CD4-positive, alpha-beta T cell treated with Interleukin-2 at 100 ng/mL for 4 hours (primary cell): ENCODE measurements at regions not wholly inside any gene's neighbourhood (a gene's known extent, or its start where the extent isn't known, plus 50 kb on each side); places are given as distances from the start of the nearest gene placed in this dataset.

Source experiments
- DNase-seq: peaks from one replicate; pipeline ENCODE4 v3.0.0-alpha.2; 2020; ENCODE audit warnings: low spot score

- DNase-seq, result no peak
Observed at GRCh38 chr14:97210202-97210601, 413.0 kb downstream of the VRK1 start.

- no peak for DNase-seq
Observed at GRCh38 chr14:97212399-97212798, 415.2 kb downstream of the VRK1 start.

GRCh38 chr14:97213720-97214119, 416.5 kb downstream of the VRK1 start:
- no peak for DNase-seq

DNA sequence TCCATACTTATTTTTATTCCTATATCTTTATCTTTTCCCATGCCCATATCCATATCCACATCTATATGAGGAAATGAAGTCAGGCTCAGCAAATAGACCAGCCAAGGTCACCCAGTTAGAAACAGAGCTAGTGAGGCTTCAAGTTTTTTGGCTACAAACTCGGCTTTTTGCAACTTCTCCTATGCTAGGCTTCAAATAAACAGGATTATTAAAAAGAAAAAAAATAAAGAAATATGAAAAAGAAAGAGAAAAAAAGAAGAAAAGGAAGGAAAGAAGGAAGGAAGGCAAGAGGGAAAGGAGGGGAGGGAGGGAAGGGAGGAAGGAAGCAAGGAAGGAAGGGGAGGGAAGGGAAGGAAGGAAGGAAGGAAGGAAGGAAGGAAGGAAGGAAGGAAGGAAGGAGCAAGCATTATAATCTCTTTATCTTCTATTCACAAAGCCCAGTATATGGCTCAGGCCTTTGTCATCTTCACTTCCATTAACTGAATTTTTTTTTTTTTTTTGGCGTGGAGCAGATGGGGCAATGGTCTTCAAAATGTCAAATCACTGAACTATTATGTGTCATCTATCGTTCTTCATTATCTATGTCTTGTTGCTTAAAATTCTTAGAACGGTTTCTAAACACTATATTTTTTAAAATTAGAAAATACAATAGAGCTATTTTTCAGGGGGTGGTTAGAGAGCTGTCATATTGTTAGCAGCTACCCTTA, 418.2 kb downstream of the VRK1 start:
- no peak for DNase-seq

DNA sequence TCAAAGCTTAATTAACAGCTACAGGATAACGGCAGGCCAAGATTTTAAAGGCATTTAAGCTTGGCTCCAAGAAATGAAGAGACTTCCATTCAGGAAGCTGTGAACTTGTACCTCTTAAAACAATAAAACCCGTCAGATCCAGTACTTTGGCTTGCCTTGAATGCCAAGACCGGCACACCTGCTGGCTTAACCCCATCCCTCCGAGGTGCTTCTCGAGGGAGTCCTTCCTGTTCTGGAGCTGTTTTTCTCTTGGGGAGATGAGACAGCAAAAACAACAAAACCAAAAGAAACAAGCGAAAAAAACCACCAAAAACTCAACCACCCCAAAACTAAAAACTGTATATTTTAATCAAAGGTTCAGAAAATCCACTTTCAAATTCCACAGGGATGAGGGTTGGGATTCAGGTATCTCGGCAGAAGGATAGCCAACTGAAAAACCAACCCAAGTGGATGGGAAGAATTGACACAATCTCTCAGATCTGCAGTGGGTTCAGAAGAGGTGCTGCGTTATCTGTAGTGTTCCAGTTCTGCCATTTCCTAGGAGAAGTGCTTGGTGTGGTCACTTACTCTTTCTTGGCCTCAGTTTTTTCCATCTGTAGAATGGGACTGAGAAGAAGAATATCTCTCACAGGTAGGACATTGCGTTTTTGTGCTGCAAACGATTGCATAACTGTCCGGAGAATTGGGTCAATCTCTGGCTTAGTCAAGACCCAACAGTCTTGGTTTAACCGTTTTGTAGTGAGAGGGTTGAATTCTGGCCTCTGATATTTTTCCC, 420.1 kb downstream of the VRK1 start:
- DNase-seq, result no peak

DNA sequence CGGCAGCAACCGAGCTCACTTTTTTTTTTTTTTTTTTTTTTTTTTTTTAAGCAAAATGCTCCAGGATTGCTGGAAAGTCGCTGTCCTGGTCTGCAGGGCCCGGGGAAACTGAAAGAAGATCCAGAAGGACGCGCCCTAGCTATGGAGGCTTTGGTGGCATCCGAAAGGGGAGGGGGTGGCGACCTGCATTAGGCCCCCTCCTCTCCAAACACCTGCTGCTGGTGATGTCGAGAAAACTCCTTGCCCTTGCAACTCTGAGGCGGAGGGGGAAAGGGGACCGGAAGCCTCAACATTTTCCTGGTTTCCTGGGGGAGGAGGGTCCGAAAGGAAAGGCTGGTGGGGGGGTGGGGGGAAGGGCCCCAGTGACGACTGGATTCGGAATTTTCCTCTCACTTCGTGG, 421.1 kb downstream of the VRK1 start:
- DNase-seq, result no peak

- DNase-seq, result peak; percentile 23
Observed at GRCh38 chr14:97218691-97219430, 421.7 kb downstream of the VRK1 start.

- DNase-seq, result no peak
Observed at GRCh38 chr14:97219431-97220017, 422.3 kb downstream of the VRK1 start.

- no peak for DNase-seq
Observed at GRCh38 chr14:97221572-97222285, 424.5 kb downstream of the VRK1 start.

GRCh38 chr14:97224016-97224415, 426.8 kb downstream of the VRK1 start:
- no peak for DNase-seq

DNA sequence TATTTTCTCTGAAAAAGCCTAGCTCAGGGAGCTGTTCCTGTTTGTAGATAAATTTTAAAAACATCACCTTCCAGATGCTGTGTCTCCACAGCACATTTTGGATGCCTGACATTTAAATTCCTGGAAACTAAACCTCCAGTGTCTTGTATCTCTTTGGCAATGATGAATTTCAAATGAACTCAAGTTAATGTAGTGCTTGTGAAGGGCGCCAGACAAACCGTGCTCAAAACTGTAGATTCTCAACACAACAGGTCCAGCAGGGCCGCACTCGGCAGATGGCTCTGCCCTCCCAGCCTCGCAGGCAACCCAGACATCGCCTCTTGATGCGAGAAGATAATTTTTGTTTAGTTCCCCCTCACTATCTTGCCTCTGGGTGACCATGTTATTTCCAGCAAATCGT, 432.9 kb downstream of the VRK1 start:
- DNase-seq, result no peak

- DNase-seq, result no peak
Observed at GRCh38 chr14:97233319-97233985, 436.3 kb downstream of the VRK1 start.

DNA sequence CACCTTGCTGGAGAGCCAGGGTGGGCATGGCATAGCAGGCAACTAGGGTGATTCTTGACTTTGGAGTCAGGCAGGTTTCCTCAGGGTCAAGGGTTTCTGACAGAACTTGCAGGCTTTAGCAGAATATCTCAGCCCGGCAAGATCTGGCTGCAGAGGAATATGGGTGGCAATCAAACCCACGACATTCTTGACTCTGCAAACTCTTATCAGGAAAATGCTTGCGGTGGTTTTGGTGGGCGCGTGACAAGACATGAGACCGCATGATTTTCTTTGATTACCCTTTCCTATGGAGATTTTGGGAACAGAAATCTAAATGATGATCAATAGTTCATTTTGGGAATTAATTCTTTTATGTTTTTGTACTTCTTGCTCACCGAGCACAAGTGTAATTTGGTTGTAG, 449.5 kb downstream of the VRK1 start:
- no peak for DNase-seq

- DNase-seq, result no peak
Observed at GRCh38 chr14:97248973-97249372, 451.8 kb downstream of the VRK1 start.

- no peak for DNase-seq
Observed at GRCh38 chr14:97250931-97251330, 453.7 kb downstream of the VRK1 start.

DNA sequence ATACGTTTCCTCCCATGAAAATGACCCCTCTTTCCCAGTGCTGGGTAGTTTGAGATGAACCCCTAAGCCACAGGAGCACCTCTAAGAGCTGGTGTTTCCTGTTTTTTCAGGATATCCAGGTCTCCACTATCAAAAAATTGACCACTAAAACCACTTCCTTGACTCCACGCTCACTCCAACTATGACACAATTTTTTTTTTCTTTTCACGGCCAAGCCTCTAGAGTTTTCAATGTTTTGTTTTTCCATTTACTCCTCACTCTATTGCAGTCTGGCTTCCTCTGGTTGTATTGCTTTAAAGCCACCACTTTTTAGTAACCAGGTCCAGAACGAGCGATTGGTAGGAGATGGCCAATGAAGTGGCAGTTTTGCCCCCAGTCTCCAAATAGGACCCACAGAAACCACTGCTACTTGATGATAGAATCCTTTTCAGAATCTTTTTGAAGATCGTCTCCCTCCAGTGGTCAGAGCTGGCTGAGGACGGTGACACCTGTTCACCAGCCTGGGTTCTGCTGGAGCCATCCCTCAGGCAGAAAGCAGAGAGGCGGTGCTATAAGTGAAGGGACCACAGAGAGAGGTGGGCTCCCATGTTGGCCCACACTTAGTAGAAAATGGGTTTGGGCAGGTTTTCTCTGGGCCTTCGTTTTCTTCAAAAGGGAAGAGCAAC, 454.4 kb downstream of the VRK1 start:
- no peak for DNase-seq

DNA sequence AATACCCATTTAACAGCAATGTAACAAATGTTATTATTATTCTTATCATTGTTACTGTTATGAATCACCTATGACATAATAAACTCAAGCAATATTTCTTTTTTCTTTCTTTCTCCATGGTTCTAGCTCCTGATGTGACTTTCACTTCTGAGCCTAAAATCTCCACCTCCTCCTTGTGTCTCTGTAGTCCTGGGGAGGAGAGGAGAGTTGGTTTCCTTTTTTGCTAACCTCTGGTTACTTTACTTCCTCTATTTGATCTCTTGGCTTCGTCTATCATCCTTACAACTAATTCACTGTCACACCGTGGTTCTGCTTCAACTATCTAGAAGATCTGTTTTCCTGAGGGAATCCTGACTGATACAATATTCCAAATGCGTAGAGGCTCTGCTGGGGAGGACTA, 456.6 kb downstream of the VRK1 start:
- DNase-seq, result no peak

GRCh38 chr14:97262336-97262735, 465.2 kb downstream of the VRK1 start:
- DNase-seq, result no peak

DNA sequence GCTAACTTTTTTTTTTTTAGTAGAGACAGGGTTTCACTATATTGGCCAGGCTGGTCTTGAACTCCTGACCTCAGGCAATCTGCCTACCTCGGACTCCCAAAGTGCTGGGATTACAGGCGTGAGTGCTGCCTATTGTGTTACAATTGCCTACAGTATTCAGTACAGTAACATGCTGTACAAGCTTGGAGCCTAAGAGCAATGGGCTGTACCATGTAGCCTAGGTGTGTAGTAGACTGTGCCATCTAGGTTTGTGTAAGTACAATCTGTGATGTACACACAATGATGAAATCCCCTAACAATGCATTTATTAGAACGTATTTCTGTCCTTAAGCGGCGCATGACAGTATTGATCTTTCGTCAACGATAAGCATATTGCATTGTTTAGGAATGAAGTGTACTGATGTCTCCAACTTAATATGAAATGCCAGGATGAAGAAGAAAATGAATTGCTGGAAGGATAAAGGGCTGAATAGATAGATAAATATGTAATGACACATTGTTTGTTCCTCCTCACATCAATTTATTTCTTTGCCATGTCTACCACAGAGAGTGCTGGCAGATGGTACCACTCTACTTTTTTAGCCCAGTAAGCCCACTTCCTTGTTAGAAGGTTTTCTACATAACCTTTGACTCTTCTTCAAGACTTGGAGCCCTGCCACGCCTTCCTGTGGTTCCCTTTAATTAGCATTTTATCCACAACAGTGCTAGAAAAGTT, 467.5 kb downstream of the VRK1 start:
- DNase-seq, result no peak

- no peak for DNase-seq
Observed at GRCh38 chr14:97266653-97267052, 469.5 kb downstream of the VRK1 start.
